ENCODE measurements at regions not wholly inside any gene's neighbourhood (a gene's known extent, or its start where the extent isn't known, plus 50 kb on each side); places are given as distances from the start of the nearest gene placed in this dataset.

DNA sequence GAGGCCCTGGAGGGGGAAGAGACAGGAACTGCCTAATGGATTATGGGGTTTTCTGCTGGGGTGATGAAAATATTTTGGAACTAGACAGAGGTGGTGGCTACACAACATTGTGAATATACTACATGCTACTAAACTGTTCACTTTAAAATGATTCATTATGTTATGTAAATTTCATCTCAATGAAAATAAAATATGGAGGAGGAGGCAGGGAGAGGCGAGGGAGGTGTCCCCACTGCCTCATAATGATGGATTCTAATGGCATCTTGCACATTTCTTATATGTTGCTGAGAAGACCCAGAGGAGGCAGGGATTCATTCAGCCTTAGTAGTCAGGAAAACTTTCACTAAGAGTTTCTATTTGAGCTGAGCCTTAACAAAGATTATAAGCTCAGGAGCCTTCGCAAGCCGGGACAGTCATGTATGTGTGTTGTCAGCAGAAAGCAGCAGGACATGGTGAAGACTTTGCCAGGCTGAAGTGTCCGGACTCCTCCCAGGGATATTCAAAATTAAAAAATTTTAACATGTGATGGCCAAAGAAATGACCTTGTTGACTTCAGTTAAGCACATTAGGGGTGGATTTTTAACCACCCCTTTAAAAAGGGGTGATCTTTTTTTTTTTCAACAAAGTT is 158.6 kb upstream of the PCSK2 start:
- no peak overlapping the region for H3K4me3 ChIP-seq (ENCODE audit: low read depth, low read length)
- in situ Hi-C loops (cut with HindIII; ENCODE audit: low sequenced_read_pairs), result no loop called here
- TF ChIP-seq, protein P1, sequence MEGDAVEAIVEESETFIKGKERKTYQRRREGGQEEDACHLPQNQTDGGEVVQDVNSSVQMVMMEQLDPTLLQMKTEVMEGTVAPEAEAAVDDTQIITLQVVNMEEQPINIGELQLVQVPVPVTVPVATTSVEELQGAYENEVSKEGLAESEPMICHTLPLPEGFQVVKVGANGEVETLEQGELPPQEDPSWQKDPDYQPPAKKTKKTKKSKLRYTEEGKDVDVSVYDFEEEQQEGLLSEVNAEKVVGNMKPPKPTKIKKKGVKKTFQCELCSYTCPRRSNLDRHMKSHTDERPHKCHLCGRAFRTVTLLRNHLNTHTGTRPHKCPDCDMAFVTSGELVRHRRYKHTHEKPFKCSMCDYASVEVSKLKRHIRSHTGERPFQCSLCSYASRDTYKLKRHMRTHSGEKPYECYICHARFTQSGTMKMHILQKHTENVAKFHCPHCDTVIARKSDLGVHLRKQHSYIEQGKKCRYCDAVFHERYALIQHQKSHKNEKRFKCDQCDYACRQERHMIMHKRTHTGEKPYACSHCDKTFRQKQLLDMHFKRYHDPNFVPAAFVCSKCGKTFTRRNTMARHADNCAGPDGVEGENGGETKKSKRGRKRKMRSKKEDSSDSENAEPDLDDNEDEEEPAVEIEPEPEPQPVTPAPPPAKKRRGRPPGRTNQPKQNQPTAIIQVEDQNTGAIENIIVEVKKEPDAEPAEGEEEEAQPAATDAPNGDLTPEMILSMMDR (IDR thresholded peaks at IDR 0.05; ENCODE audit: low read depth, low read length), result no peak
- DNase-seq (ENCODE audit: low read depth, low spot score), result no peak

DNA sequence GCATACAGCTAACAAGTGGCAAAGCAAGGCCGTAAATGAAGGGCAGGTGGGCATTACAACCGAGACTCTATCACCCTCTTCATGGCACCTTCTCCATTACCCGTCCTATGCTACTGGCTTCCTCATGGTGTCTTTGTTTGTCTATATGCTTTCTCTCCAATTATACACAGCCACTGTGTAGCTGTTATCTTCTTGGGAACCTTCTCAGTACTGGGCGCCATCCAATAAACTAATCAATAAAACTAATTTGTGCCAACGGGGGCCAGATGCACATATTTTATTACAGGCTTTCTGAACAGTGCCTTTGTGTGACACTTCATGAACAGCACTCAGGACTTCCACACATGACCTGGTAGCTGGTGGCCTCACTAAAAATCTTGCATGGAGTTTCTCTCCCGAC is 149.8 kb upstream of the PCSK2 start:
- DNase-seq (ENCODE audit: low read depth, low spot score), result no peak
- TF ChIP-seq, protein P1 (IDR thresholded peaks at IDR 0.05; ENCODE audit: low read depth, low read length), result no peak
- in situ Hi-C loops (cut with HindIII; ENCODE audit: low sequenced_read_pairs), result no loop called here
- no peak overlapping the region for H3K4me3 ChIP-seq (ENCODE audit: low read depth, low read length)

DNA sequence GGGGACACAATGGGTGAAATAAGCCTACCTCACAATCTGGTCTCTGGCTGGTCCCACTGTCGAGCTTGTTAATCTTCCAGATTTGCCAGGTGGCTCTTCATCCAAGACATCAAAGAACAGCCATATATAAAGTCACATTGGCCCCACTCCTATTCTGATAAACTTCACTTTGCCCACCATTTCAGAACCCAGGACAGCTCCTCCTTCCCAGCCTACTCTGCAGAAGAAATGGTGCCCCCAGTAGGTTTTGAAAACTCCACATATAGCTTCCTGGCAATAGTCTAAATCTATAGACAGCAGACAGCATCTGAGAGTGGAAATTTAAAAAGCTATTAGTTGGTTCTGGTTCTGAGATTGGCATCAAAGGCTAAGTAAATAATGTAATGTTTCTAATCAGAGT is 143.1 kb upstream of the PCSK2 start:
- TF ChIP-seq, protein P1 (IDR thresholded peaks at IDR 0.05; ENCODE audit: low read depth, low read length), result no peak
- DNase-seq (ENCODE audit: low read depth, low spot score), result no peak
- in situ Hi-C loops (cut with HindIII; ENCODE audit: low sequenced_read_pairs), result no loop called here
- no peak overlapping the region for H3K4me3 ChIP-seq (ENCODE audit: low read depth, low read length)

DNA sequence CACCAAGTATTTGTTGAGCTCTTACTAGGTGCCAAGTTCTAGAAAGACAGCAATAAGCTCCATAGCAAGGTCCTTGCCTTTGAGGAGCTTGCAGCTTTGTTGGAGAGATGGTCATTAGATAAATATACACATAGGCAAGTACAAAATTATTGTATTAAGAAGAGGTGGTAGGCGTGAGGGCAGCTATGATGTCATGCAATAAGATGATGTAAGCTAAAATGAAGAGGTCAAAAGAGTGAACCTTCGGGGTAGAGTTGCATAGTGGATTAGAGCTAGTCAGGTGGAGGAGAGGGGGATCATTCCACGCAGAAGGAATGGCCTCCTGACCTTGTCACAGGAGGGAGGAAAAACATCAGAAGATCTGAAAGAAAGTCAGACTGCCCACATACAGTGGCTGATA is 141.9 kb upstream of the PCSK2 start:
- DNase-seq (ENCODE audit: low read depth, low spot score), result no peak
- in situ Hi-C loops (cut with HindIII; ENCODE audit: low sequenced_read_pairs), result no loop called here
- TF ChIP-seq, protein P1 (IDR thresholded peaks at IDR 0.05; ENCODE audit: low read depth, low read length), result no peak
- H3K4me3 ChIP-seq (ENCODE audit: low read depth, low read length), result no peak overlapping the region

DNA sequence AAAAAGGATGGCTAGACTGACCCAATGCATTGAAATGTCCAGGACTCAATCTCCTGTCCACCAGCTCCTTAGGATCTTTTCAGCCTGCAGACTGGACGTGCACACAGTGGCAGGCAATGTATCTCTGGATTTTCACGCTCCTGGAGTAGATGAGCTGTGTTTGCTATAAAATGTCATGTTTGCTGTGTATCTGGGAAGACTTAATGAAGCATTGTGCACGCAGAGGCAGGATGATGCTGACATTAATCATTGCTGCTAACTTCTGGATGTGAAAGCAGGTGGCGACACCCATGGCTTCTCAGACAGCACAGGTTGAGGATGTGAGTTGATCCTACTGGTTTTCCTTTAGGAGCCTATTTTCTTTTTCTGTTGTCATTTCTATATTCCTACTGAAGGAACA is 133.1 kb upstream of the PCSK2 start:
- TF ChIP-seq, protein P1 (IDR thresholded peaks at IDR 0.05; ENCODE audit: low read depth, low read length), result no peak
- no peak for DNase-seq (ENCODE audit: low read depth, low spot score)
- H3K4me3 ChIP-seq (ENCODE audit: low read depth, low read length), result no peak overlapping the region
- in situ Hi-C loops (cut with HindIII; ENCODE audit: low sequenced_read_pairs), result no loop called here

DNA sequence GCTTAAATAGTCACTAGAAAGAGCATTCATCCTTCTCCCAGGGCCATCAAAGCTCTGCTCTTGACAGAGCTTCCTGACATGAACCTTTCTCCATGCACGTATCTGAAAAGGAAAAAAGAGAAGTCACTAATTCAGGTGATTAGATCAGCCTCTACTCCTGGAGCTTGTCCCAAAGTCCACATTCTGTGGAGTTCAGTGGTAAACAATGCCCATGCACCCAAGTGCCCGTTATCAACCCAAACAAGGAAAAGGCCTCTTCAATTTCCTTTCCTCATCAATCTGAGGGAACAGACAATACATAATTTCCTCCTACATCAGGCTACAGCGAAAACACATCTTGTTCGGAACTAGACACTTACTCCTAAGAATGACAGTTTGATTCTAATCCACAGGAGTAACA is 129.2 kb upstream of the PCSK2 start:
- in situ Hi-C loops (cut with HindIII; ENCODE audit: low sequenced_read_pairs), result no loop called here
- TF ChIP-seq, protein P1 (IDR thresholded peaks at IDR 0.05; ENCODE audit: low read depth, low read length), result no peak
- DNase-seq (ENCODE audit: low read depth, low spot score), result no peak
- no peak overlapping the region for H3K4me3 ChIP-seq (ENCODE audit: low read depth, low read length)

DNA sequence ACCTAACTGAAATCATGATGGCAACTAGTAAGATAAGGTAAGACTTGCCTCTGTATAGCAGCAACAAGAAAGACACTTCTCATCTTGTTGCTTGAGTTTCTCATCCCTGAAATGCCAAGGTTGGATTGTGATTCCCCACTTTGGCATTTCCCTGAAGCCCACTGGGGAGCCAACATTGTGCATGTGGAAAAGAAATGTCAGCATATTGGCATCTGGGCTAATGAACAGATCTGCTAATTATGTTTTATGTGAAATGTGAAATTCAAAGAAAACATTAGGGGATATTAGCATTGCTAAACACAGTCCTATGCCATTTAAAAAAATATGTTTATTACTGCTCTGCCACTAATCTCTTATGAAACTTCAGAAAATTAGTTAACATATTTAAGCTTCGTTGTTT is 126.3 kb upstream of the PCSK2 start:
- H3K4me3 ChIP-seq (ENCODE audit: low read depth, low read length), result no peak overlapping the region
- TF ChIP-seq, protein P1 (IDR thresholded peaks at IDR 0.05; ENCODE audit: low read depth, low read length), result no peak
- in situ Hi-C loops (cut with HindIII; ENCODE audit: low sequenced_read_pairs), result no loop called here

More for the DNA sequence above, 126.3 kb upstream of the PCSK2 start:
- DNase-seq (ENCODE audit: low read depth, low spot score), result no peak
